H1 (cell line): ENCODE measurements at regions not wholly inside any gene's neighbourhood (a gene's known extent, or its start where the extent isn't known, plus 50 kb on each side); places are given as distances from the start of the nearest gene placed in this dataset.

Source experiments
- CREB1 ChIP-seq: IDR thresholded peaks from 2 replicates; pipeline ENCODE4 v1.6.1; 2012; ENCODE audit warnings: inconsistent platforms
- EZH2 ChIP-seq: fragments of 200-600 bp; sonication (generic); IDR thresholded peaks from 2 replicates; pipeline ENCODE4 v1.7.1; 2012; ENCODE audit warnings: low read depth, mild to moderate bottlenecking, moderate library complexity, low read length, inconsistent platforms; ENCODE audit not compliant: severe bottlenecking
- POLR2A ChIP-seq, 2 experiments: IDR thresholded peaks; 1 replicate in 1 of 2; 2 replicates in 1 of 2; pipeline ENCODE4 v1.6.1; 2011; ENCODE audit warnings: low read depth in 2 of 2, low read length in 2 of 2, mild to moderate bottlenecking in 2 of 2; ENCODE audit errors: control extremely low read depth in 1 of 2
- RFX5 ChIP-seq: IDR thresholded peaks from 2 replicates; pipeline ENCODE4 v1.6.1; 2011; ENCODE audit warnings: low read depth, low read length, improper control_type of control experiment, borderline replicate concordance
- SRF ChIP-seq: IDR thresholded peaks from 2 replicates; pipeline ENCODE4 v1.6.1; 2011; ENCODE audit warnings: mild to moderate bottlenecking, low read depth, low read length, moderate library complexity
- TAF7 ChIP-seq: optimal IDR thresholded peaks from 2 replicates; pipeline ENCODE3; 2011; ENCODE audit warnings: low read depth, mild to moderate bottlenecking, inconsistent platforms, low read length, moderate library complexity, borderline replicate concordance
- ZNF274 ChIP-seq: IDR thresholded peaks from 2 replicates; pipeline ENCODE4 v1.7.0; 2012; ENCODE audit warnings: low read length, borderline replicate concordance; ENCODE audit errors: extremely low read depth
- TF ChIP-seq, protein P1 (sequence below), 3 experiments: IDR thresholded peaks; 1 replicate in 2 of 3; 2 replicates in 1 of 3; pipeline versions ENCODE4 v1.5.1 to v1.6.1; 2011; ENCODE audit warnings: low read length in 3 of 3, mild to moderate bottlenecking in 3 of 3, inconsistent platforms in 2 of 3, low read depth in 1 of 3, moderate library complexity in 1 of 3; ENCODE audit not compliant: insufficient read depth in 1 of 3; ENCODE audit errors: control extremely low read depth in 1 of 3

DNA sequence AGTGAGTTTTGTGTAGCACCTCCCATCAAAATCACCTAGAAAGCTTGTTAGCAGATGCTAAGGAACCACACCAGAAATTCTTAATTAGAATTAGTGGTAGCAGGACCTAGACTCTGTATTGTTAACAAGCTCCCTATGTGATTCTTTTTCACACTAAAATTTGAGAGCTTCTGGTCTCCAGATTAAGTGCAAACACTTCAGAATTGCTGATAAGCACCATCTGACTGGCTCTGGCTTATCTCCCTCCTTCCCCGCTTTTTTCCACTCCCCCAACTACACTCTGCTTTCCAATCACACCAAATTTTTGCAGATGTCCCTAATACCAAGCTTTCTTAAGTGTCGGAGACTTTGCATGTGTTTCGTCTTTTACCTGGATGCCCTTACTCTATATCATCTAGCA is 410.1 kb upstream of the DPH6 start:
- TF ChIP-seq, protein P1, sequence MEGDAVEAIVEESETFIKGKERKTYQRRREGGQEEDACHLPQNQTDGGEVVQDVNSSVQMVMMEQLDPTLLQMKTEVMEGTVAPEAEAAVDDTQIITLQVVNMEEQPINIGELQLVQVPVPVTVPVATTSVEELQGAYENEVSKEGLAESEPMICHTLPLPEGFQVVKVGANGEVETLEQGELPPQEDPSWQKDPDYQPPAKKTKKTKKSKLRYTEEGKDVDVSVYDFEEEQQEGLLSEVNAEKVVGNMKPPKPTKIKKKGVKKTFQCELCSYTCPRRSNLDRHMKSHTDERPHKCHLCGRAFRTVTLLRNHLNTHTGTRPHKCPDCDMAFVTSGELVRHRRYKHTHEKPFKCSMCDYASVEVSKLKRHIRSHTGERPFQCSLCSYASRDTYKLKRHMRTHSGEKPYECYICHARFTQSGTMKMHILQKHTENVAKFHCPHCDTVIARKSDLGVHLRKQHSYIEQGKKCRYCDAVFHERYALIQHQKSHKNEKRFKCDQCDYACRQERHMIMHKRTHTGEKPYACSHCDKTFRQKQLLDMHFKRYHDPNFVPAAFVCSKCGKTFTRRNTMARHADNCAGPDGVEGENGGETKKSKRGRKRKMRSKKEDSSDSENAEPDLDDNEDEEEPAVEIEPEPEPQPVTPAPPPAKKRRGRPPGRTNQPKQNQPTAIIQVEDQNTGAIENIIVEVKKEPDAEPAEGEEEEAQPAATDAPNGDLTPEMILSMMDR (IDR thresholded peaks at IDR 0.05; ENCODE audit: control extremely low read depth in 1 of 3, insufficient read depth in 1 of 3, low read depth in 1 of 3, low read length in 3 of 3) = no peak
- no peak for TF ChIP-seq RFX5
- no peak for TF ChIP-seq EZH2
- TF ChIP-seq POLR2A (IDR thresholded peaks at IDR 0.05; ENCODE audit: control extremely low read depth in 1 of 2, low read depth in 2 of 2, low read length in 2 of 2) = no peak
- no peak for TF ChIP-seq CREB1
- TF ChIP-seq ZNF274 = no peak
- TF ChIP-seq TAF7 = no peak
- no peak for TF ChIP-seq SRF
